ENCODE measurements at regions not wholly inside any gene's neighbourhood (a gene's known extent, or its start where the extent isn't known, plus 50 kb on each side); places are given as distances from the start of the nearest gene placed in this dataset.

DNA sequence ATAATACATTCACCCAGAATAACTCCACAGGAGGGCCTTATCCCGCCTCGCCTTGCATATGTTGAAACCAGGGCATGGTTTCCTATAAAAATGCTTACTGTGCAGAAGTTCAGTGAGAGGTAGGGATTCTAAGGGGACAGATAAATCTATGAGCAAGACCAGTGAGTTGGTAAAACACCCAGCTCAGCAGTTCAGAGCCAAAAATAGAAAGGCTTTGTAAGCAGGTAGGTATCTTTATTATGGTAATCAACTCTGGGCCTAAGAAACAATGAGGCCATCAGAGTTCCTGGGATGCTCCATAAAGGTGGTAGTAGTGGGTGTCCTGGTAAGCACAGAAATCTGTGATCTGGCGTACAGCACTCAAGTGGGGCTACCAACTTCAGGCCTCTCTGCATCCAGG, 549.4 kb upstream of the CDH5 start:
- TF ChIP-seq PITX1 (CRISPR knock-in tag; IDR thresholded peaks at IDR 0.05) = no peak
- no peak for TF ChIP-seq SMARCC2 (IDR thresholded peaks at IDR 0.05)
- TF ChIP-seq, protein P1, sequence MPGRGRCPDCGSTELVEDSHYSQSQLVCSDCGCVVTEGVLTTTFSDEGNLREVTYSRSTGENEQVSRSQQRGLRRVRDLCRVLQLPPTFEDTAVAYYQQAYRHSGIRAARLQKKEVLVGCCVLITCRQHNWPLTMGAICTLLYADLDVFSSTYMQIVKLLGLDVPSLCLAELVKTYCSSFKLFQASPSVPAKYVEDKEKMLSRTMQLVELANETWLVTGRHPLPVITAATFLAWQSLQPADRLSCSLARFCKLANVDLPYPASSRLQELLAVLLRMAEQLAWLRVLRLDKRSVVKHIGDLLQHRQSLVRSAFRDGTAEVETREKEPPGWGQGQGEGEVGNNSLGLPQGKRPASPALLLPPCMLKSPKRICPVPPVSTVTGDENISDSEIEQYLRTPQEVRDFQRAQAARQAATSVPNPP (CRISPR knock-in tag; IDR thresholded peaks at IDR 0.05) = no peak
- TF ChIP-seq ZBTB37 (CRISPR knock-in tag; IDR thresholded peaks at IDR 0.05) = no peak
- no peak for TF ChIP-seq ZNF780A (CRISPR knock-in tag; IDR thresholded peaks at IDR 0.05)
